Hepatocyte (in vitro differentiated cells): ENCODE measurements at regions not wholly inside any gene's neighbourhood (a gene's known extent, or its start where the extent isn't known, plus 50 kb on each side); places are given as distances from the start of the nearest gene placed in this dataset.

Experiments
- EZH2phosphoT487 ChIP-seq: fragments of 200-600 bp; sonication (generic); IDR thresholded peaks from one replicate; pipeline ENCODE4 v1.6.1; 2018; ENCODE audit warnings: antibody characterized with exemption, mild to moderate bottlenecking, low read depth, moderate library complexity; ENCODE audit not compliant: unreplicated experiment, severe bottlenecking
- TF ChIP-seq, protein P1 (sequence below): fragments of 200-600 bp; sonication (generic); IDR thresholded peaks from 2 replicates; pipeline ENCODE4 v1.5.1; 2016; ENCODE audit warnings: antibody characterized with exemption, mild to moderate bottlenecking; ENCODE audit not compliant: poor library complexity

DNA sequence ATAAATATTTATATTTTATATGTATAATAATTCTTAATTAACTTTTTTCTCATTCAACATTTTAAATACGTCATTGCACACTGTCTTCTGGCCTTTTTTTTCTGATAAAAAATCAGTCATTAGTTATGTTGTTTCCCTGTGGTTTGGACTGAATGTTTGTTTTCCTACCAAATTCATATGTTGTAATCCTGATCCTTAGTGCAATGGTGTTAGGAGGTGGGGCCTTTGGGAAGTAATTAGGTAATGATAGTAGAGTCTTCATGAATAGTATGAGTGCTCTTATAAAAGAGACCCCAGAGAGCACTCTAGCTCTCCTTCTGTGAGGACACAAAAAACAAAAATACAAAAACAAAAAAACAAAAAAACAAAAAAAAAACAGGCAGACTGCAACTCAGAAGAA, 117.2 kb downstream of the GASK1B start:
- TF ChIP-seq, protein P1, sequence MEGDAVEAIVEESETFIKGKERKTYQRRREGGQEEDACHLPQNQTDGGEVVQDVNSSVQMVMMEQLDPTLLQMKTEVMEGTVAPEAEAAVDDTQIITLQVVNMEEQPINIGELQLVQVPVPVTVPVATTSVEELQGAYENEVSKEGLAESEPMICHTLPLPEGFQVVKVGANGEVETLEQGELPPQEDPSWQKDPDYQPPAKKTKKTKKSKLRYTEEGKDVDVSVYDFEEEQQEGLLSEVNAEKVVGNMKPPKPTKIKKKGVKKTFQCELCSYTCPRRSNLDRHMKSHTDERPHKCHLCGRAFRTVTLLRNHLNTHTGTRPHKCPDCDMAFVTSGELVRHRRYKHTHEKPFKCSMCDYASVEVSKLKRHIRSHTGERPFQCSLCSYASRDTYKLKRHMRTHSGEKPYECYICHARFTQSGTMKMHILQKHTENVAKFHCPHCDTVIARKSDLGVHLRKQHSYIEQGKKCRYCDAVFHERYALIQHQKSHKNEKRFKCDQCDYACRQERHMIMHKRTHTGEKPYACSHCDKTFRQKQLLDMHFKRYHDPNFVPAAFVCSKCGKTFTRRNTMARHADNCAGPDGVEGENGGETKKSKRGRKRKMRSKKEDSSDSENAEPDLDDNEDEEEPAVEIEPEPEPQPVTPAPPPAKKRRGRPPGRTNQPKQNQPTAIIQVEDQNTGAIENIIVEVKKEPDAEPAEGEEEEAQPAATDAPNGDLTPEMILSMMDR = no peak
- no peak for TF ChIP-seq EZH2phosphoT487
